ENCODE measurements at regions not wholly inside any gene's neighbourhood (a gene's known extent, or its start where the extent isn't known, plus 50 kb on each side); places are given as distances from the start of the nearest gene placed in this dataset.

DNA sequence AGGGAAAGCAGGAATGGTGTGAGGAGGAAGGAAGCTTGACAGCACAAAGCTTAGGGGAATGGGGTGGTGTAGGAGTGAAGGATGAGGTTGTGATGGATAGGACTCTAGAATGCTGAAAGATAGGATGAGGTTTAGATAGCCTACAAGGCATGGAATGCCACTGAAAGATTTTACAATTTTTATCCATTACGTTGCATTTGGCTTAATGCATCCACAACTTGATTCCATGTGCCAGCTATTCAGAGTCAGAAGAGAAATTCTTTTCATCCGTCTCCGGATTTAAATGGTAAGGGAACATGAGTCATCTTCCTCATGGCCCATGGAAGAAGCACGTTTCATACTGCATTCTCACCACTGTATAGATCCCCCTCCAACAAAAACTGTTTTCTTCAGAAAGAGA, 212.4 kb upstream of the BMPER start:
- TF ChIP-seq KLF16 (CRISPR knock-in tag; IDR thresholded peaks at IDR 0.05) (no peak), SP1 (IDR thresholded peaks at IDR 0.05) (no peak), SP1 (CRISPR knock-in tag; IDR thresholded peaks at IDR 0.05) (no peak), SUZ12 (IDR thresholded peaks at IDR 0.05; ENCODE audit: low read depth, low read length) (no peak)
- TF ChIP-seq, protein P1, sequence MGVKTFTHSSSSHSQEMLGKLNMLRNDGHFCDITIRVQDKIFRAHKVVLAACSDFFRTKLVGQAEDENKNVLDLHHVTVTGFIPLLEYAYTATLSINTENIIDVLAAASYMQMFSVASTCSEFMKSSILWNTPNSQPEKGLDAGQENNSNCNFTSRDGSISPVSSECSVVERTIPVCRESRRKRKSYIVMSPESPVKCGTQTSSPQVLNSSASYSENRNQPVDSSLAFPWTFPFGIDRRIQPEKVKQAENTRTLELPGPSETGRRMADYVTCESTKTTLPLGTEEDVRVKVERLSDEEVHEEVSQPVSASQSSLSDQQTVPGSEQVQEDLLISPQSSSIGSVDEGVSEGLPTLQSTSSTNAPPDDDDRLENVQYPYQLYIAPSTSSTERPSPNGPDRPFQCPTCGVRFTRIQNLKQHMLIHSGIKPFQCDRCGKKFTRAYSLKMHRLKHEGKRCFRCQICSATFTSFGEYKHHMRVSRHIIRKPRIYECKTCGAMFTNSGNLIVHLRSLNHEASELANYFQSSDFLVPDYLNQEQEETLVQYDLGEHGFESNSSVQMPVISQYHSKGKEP (CRISPR knock-in tag; IDR thresholded peaks at IDR 0.05), result no peak

All from HepG2 (cell line).